ENCODE measurements at regions not wholly inside any gene's neighbourhood (a gene's known extent, or its start where the extent isn't known, plus 50 kb on each side); places are given as distances from the start of the nearest gene placed in this dataset.

DNA sequence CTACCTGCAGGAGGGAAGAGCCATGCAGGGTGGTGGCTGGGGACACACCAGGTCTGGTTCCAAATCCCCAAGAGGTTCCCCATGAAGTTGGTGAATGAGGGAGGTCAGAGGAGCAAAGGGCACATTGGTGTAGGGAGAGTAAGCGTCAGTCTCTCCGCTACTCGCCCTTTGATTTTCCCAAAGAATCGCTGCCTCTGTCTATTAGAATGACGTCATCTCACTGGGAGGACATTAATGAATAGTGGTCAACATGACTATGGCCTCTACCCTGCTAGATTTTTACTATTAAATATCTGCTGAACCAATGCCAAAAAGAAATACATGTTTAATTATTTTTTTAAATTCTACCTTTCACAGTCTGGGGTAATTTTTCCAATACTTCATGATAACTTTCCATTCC lies 109.6 kb upstream of the SNTG2 start:
- DNase-seq (ENCODE audit: low read depth), result no peak
- in situ Hi-C loops (cut with HindIII; ENCODE audit: low sequenced_read_pairs), result no loop called here
- TF ChIP-seq, protein P1, sequence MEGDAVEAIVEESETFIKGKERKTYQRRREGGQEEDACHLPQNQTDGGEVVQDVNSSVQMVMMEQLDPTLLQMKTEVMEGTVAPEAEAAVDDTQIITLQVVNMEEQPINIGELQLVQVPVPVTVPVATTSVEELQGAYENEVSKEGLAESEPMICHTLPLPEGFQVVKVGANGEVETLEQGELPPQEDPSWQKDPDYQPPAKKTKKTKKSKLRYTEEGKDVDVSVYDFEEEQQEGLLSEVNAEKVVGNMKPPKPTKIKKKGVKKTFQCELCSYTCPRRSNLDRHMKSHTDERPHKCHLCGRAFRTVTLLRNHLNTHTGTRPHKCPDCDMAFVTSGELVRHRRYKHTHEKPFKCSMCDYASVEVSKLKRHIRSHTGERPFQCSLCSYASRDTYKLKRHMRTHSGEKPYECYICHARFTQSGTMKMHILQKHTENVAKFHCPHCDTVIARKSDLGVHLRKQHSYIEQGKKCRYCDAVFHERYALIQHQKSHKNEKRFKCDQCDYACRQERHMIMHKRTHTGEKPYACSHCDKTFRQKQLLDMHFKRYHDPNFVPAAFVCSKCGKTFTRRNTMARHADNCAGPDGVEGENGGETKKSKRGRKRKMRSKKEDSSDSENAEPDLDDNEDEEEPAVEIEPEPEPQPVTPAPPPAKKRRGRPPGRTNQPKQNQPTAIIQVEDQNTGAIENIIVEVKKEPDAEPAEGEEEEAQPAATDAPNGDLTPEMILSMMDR (IDR thresholded peaks at IDR 0.05; ENCODE audit: low read depth, low read length, missing control alignments), result no peak
- no peak overlapping the region for H3K4me3 ChIP-seq (ENCODE audit: low read depth, low read length)

DNA sequence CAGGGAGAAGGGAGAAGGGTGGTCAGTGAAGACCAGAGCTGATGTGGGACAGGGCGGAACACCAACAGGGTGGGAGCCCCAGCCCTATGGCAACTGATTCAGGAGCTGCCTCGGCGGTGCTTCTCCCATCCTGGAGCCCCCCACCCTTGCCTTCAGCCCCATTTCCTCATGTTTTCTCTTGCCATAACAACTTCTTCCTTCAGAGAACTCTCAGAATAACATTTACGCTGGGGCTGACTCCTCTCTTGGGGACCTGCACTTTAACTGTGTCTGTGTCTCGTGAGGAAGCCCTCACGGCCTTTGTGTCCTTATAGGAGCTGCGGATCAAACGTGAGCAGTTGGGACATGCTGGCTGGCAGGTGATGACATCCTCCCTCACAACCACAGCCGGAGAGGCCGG lies 116.4 kb upstream of the SNTG2 start:
- no peak for DNase-seq (ENCODE audit: low read depth)
- no peak overlapping the region for H3K4me3 ChIP-seq (ENCODE audit: low read depth, low read length)
- TF ChIP-seq, protein P1 (IDR thresholded peaks at IDR 0.05; ENCODE audit: low read depth, low read length, missing control alignments), result no peak
- in situ Hi-C loops (cut with HindIII; ENCODE audit: low sequenced_read_pairs), result no loop called here

GRCh38 chr2:833180-833579 lies 117.5 kb upstream of the SNTG2 start:
- TF ChIP-seq, protein P1 (IDR thresholded peaks at IDR 0.05; ENCODE audit: low read depth, low read length, missing control alignments), result no peak
- DNase-seq (ENCODE audit: low read depth), result no peak
- no peak overlapping the region for H3K4me3 ChIP-seq (ENCODE audit: low read depth, low read length)
- in situ Hi-C loops (cut with HindIII; ENCODE audit: low sequenced_read_pairs), result no loop called here

- DNase-seq (ENCODE audit: low read depth), result no peak
- TF ChIP-seq, protein P1 (IDR thresholded peaks at IDR 0.05; ENCODE audit: low read depth, low read length, missing control alignments), result no peak
- in situ Hi-C loops (cut with HindIII; ENCODE audit: low sequenced_read_pairs), result no loop called here
- H3K4me3 ChIP-seq (ENCODE audit: low read depth, low read length), result no peak overlapping the region
Measured at GRCh38 chr2:832635-833034, 118.0 kb upstream of the SNTG2 start.

- DNase-seq (ENCODE audit: low read depth), result no peak
- H3K4me3 ChIP-seq (ENCODE audit: low read depth, low read length), result no peak overlapping the region
- in situ Hi-C loops (cut with HindIII; ENCODE audit: low sequenced_read_pairs), result no loop called here
- TF ChIP-seq, protein P1 (IDR thresholded peaks at IDR 0.05; ENCODE audit: low read depth, low read length, missing control alignments), result no peak
Measured at GRCh38 chr2:831622-832021, 119.0 kb upstream of the SNTG2 start.

DNA sequence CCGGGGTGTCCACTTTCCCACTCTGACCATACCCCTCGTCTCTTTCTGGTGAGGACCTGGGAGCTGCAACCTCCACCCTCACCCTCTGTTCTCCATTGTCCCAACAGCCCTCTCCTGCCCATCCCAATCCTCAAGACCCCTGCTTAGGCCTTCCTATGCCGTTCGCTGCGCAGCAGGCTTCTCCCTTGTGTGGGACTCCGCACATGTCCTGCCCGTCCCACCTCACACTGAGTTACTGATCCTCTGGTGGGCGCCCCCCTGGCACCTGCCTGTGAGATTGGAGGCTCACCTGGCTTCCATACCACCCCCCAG lies 119.5 kb upstream of the SNTG2 start:
- in situ Hi-C loops (cut with HindIII; ENCODE audit: low sequenced_read_pairs), result no loop called here

More for the DNA sequence above, 119.5 kb upstream of the SNTG2 start:
- TF ChIP-seq, protein P1 (IDR thresholded peaks at IDR 0.05; ENCODE audit: low read depth, low read length, missing control alignments), result no peak
- H3K4me3 ChIP-seq (ENCODE audit: low read depth, low read length), result no peak overlapping the region
- DNase-seq (ENCODE audit: low read depth), result no peak

All from astrocyte of the cerebellum (primary cell).